ENCODE measurements at regions not wholly inside any gene's neighbourhood (a gene's known extent, or its start where the extent isn't known, plus 50 kb on each side); places are given as distances from the start of the nearest gene placed in this dataset.

GRCh38 chr1:218205721-218206120, 79.4 kb upstream of the RRP15 start:
- no peak for TF ChIP-seq CTCF (IDR thresholded peaks at IDR 0.05; ENCODE audit: low read depth, low read length, missing input control)
- no peak for TF ChIP-seq JUND (IDR thresholded peaks at IDR 0.05)
- TF ChIP-seq RXRA (IDR thresholded peaks at IDR 0.05), result no peak

Measured in liver (tissue), 3 donors.